ENCODE measurements at regions not wholly inside any gene's neighbourhood (a gene's known extent, or its start where the extent isn't known, plus 50 kb on each side); places are given as distances from the start of the nearest gene placed in this dataset.

GRCh38 chr10:28878236-28878970 is 201.1 kb downstream of the BAMBI start:
- TF ChIP-seq, protein P1, sequence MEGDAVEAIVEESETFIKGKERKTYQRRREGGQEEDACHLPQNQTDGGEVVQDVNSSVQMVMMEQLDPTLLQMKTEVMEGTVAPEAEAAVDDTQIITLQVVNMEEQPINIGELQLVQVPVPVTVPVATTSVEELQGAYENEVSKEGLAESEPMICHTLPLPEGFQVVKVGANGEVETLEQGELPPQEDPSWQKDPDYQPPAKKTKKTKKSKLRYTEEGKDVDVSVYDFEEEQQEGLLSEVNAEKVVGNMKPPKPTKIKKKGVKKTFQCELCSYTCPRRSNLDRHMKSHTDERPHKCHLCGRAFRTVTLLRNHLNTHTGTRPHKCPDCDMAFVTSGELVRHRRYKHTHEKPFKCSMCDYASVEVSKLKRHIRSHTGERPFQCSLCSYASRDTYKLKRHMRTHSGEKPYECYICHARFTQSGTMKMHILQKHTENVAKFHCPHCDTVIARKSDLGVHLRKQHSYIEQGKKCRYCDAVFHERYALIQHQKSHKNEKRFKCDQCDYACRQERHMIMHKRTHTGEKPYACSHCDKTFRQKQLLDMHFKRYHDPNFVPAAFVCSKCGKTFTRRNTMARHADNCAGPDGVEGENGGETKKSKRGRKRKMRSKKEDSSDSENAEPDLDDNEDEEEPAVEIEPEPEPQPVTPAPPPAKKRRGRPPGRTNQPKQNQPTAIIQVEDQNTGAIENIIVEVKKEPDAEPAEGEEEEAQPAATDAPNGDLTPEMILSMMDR (IDR thresholded peaks at IDR 0.05; ENCODE audit: low read depth, low read length, poor library complexity, severe bottlenecking) = no peak
- TF ChIP-seq EZH2phosphoT487 (IDR thresholded peaks at IDR 0.05; ENCODE audit: borderline replicate concordance, low read length) = no peak

Measured in DOHH2 (cell line).